Uterus (tissue), 3 donors: ENCODE measurements at regions not wholly inside any gene's neighbourhood (a gene's known extent, or its start where the extent isn't known, plus 50 kb on each side); places are given as distances from the start of the nearest gene placed in this dataset.

Experiments
- DNase-seq, 2 donors: peaks; one replicate each; pipeline ENCODE4 v3.0.0-alpha.2; 2019 to 2020
- H3K27ac ChIP-seq, 2 donors: fragments of 200-600 bp; sonication (generic); 1 replicate in 1 of 2; 2 replicates in 1 of 2; pipeline ENCODE4 v1.5.1; 2016 to 2018
- H3K27me3 ChIP-seq, 2 donors: fragments of 200-600 bp; sonication (generic); one replicate each; pipeline ENCODE4 v1.5.1; 2018 to 2019; ENCODE audit warnings: control low read depth in 1 of 2
- H3K36me3 ChIP-seq, 2 donors: fragments of 200-600 bp; sonication (generic); one replicate each; pipeline ENCODE4 v1.5.1; 2019; ENCODE audit warnings: control low read depth in 1 of 2
- H3K4me1 ChIP-seq, 2 donors: fragments of 200-600 bp; sonication (generic); one replicate each; pipeline ENCODE4 v1.5.1; 2018 to 2019; ENCODE audit warnings: control low read depth in 1 of 2
- H3K4me3 ChIP-seq, 2 donors: fragments of 200-600 bp; sonication (generic); 1 replicate in 1 of 2; 2 replicates in 1 of 2; pipeline ENCODE4 v1.5.1; 2018 to 2019; ENCODE audit warnings: mild to moderate bottlenecking in 1 of 2
- H3K9me3 ChIP-seq, 2 donors: fragments of 200-600 bp; sonication (generic); one replicate each; pipeline ENCODE4 v1.5.1; 2019; ENCODE audit warnings: control low read depth in 1 of 2
- CTCF ChIP-seq, 4 experiments: fragments of 200-600 bp in 2 of 4; fragments of 450-650 bp in 2 of 4; sonication (generic) in 2 of 4; IDR thresholded peaks; one replicate each; pipeline ENCODE4 v1.5.1; 2016 to 2019; ENCODE audit warnings: antibody characterized with exemption in 4 of 4, mild to moderate bottlenecking in 2 of 4, moderate library complexity in 1 of 4
- POLR2A ChIP-seq, 2 donors: fragments of 450-650 bp; IDR thresholded peaks; one replicate each; pipeline ENCODE4 v1.6.1; 2016; ENCODE audit warnings: antibody characterized with exemption in 2 of 2, mild to moderate bottlenecking in 1 of 2, moderate library complexity in 1 of 2
- intact Hi-C: fragments of 100-400 bp; cut with DNase I; formaldehyde crosslinking; loops from one replicate; pipeline ENCODE4 v1.15.1; 2023; ENCODE audit warnings: low total_unique reads
- donor health status: DM: yes; HTN: yes; CAD: no.

- peak overlapping the region; percentile 92 to 95 for H3K27ac ChIP-seq
- peak overlapping the region; percentile 47 to 50 for H3K4me3 ChIP-seq
- H3K36me3 ChIP-seq, result no peaks in the 10 kb centered on the region
- H3K27me3 ChIP-seq, result no peaks in the 10 kb centered on the region
- intact Hi-C loops, result no loop called here
- TF ChIP-seq POLR2A (IDR thresholded peaks at IDR 0.05) (no peak), CTCF (IDR thresholded peaks at IDR 0.05) (no peak)
- no peaks in the 10 kb centered on the region for H3K9me3 ChIP-seq
- peaks cover 0 to 8% of the 10 kb centered on the region in 2 donors for H3K4me1 ChIP-seq
- DNase-seq, result no peak
Measured at GRCh38 chr4:128553686-128554515, 255.6 kb upstream of the JADE1 start.

GRCh38 chr4:128552586-128552907 is 257.0 kb upstream of the JADE1 start:
- no peak for DNase-seq
- peak overlapping the region; percentile 92 to 95 for H3K27ac ChIP-seq
- H3K27me3 ChIP-seq, result no peaks in the 10 kb centered on the region
- H3K4me1 ChIP-seq, result peaks cover 0 to 8% of the 10 kb centered on the region in 2 donors
- H3K36me3 ChIP-seq, result no peaks in the 10 kb centered on the region
- no peaks in the 10 kb centered on the region for H3K9me3 ChIP-seq
- intact Hi-C loops, result no loop called here
- peak overlapping the region; percentile 47 to 50 for H3K4me3 ChIP-seq
- no peak for TF ChIP-seq CTCF (IDR thresholded peaks at IDR 0.05)
- TF ChIP-seq POLR2A (IDR thresholded peaks at IDR 0.05), result no peak

- H3K27me3 ChIP-seq, result no peaks in the 10 kb centered on the region
- no peak for TF ChIP-seq CTCF (IDR thresholded peaks at IDR 0.05)
- no peak for TF ChIP-seq POLR2A (IDR thresholded peaks at IDR 0.05)
- H3K4me3 ChIP-seq, result no peak overlapping the region
- no peak overlapping the region for H3K27ac ChIP-seq
- DNase-seq, result no peak
- H3K9me3 ChIP-seq, result no peaks in the 10 kb centered on the region
- H3K36me3 ChIP-seq, result no peaks in the 10 kb centered on the region
- intact Hi-C loops, result no loop called here
- H3K4me1 ChIP-seq, result peaks cover 0 to 8% of the 10 kb centered on the region in 2 donors
Measured at GRCh38 chr4:128551280-128551679, 258.2 kb upstream of the JADE1 start.

- DNase-seq, result no peak
- TF ChIP-seq POLR2A (IDR thresholded peaks at IDR 0.05), result no peak
- no peak for TF ChIP-seq CTCF (IDR thresholded peaks at IDR 0.05)
- no peak overlapping the region for H3K4me3 ChIP-seq
- intact Hi-C loops, result no loop called here
- H3K4me1 ChIP-seq, result peaks cover 0 to 8% of the 10 kb centered on the region in 2 donors
- no peaks in the 10 kb centered on the region for H3K9me3 ChIP-seq
- H3K27me3 ChIP-seq, result no peaks in the 10 kb centered on the region
- H3K27ac ChIP-seq, result no peak overlapping the region
- H3K36me3 ChIP-seq, result no peaks in the 10 kb centered on the region
Measured at GRCh38 chr4:128550060-128550459, 259.4 kb upstream of the JADE1 start.

GRCh38 chr4:128549636-128550035 is 259.9 kb upstream of the JADE1 start:
- Histone ChIP-seq H3K27ac (no peak overlapping the region), H3K4me1 (peaks cover 0 to 4% of the 10 kb centered on the region in 2 donors), H3K27me3 (no peaks in the 10 kb centered on the region), H3K9me3 (no peaks in the 10 kb centered on the region), H3K36me3 (no peaks in the 10 kb centered on the region), H3K4me3 (no peak overlapping the region)
- DNase-seq, result no peak
- no peak for TF ChIP-seq CTCF (IDR thresholded peaks at IDR 0.05)
- no peak for TF ChIP-seq POLR2A (IDR thresholded peaks at IDR 0.05)
- intact Hi-C loops, result no loop called here
